22Rv1 (cell line): ENCODE measurements at regions not wholly inside any gene's neighbourhood (a gene's known extent, or its start where the extent isn't known, plus 50 kb on each side); places are given as distances from the start of the nearest gene placed in this dataset.

Experiments used
- CTCF ChIP-seq: fragments of 450-650 bp; IDR thresholded peaks from 2 replicates; pipeline ENCODE4 v1.5.1; 2017; ENCODE audit warnings: mild to moderate bottlenecking
- ZFX ChIP-seq: fragments of 450-650 bp; IDR thresholded peaks from 2 replicates; pipeline ENCODE4 v1.6.1; 2017; ENCODE audit warnings: antibody characterized with exemption, borderline replicate concordance

- TF ChIP-seq CTCF (no peak), ZFX (no peak)
Observed at GRCh38 chr4:71148545-71148944, 155.1 kb downstream of the DCK start.
